Pons (tissue), 1 donor: ENCODE measurements at regions not wholly inside any gene's neighbourhood (a gene's known extent, or its start where the extent isn't known, plus 50 kb on each side); places are given as distances from the start of the nearest gene placed in this dataset.

Experiments used
- DNase-seq: peaks from one replicate; pipeline ENCODE4 v3.0.0-alpha.2; 2016; ENCODE audit warnings: low spot score

DNA sequence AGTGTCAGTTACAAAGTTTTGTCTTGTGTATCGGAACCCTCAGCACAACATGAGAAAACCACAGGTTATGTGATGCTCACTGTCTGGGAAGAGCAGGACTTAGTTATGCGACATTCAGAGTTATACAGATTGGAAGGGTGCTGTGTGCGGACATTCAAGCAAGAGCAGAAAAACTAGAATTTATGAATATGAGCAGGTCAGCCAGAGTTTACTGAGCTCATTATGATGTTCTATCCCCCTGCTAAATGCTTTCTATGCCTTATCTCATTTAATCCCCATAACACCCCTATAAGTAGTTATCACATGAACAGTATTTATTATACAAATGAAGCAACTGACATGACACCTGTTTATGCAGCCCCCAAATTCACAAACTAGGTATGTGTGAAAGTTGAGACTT, 1083.2 kb downstream of the FLRT2 start:
- no peak for DNase-seq

- DNase-seq = no peak
Observed at GRCh38 chr14:86604561-86604960, 1074.6 kb downstream of the FLRT2 start.

DNA sequence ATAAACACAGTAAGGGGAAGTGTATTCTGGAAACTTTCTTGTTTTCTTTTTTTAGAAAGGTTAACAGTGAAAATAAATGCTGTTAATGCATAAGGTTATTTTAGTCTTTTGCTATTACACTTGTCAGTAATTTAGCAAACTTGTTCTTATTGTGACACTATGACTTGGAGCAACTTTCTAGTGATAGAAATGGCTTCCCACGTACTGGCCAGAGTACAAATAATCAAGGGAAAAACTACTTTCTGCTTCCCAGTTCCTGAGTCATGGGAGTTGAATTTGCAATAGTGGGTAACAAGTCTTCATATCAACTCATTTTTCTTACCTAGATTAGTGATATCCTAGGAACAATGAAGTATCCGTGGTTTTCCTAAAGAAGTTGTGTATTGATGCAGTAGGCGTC, 1072.3 kb downstream of the FLRT2 start:
- no peak for DNase-seq

- DNase-seq = no peak
Observed at GRCh38 chr14:86601813-86602212, 1071.9 kb downstream of the FLRT2 start.

GRCh38 chr14:86597279-86597678, 1067.3 kb downstream of the FLRT2 start:
- DNase-seq = no peak

- DNase-seq = no peak
Observed at GRCh38 chr14:86596024-86596423, 1066.1 kb downstream of the FLRT2 start.

- DNase-seq = no peak
Observed at GRCh38 chr14:86575141-86575540, 1045.2 kb downstream of the FLRT2 start.

DNA sequence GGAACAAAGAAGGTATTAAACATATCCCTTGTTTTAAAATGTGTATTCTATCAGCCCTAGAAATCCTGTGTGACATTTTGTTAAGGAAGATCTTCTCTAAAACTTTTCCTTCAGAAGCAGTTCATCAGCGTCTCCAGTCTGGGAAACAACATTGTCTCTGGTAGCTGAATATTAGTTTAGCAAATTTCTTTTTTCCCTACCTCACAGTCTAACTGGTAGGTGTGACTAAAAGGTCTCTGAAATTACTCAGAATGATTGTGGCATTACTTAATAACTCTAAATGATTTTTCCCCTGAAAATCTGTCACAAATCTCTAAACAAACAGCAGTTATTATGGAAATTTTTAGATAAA, 1044.8 kb downstream of the FLRT2 start:
- no peak for DNase-seq

GRCh38 chr14:86574051-86574777, 1044.3 kb downstream of the FLRT2 start:
- no peak for DNase-seq

DNA sequence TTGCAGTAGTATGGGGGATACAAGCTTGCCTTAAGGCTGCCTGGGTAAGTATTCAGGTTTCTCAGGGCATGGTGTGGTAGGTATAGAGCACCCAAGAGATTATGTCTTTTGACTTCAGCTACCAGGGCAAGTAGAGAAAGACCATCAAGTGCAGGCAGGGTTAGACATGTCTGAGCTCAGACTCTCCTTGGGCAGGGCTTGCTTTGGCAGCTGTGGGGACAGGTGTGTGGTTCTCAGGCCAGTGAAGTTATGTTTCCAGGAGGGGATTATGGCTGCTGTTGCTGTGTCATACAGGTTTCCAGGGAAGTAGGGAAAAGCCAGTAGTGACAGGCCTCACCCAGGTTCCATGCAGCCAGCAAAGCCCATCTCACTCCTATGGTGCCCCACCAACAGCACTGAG, 1040.4 kb downstream of the FLRT2 start:
- no peak for DNase-seq

DNA sequence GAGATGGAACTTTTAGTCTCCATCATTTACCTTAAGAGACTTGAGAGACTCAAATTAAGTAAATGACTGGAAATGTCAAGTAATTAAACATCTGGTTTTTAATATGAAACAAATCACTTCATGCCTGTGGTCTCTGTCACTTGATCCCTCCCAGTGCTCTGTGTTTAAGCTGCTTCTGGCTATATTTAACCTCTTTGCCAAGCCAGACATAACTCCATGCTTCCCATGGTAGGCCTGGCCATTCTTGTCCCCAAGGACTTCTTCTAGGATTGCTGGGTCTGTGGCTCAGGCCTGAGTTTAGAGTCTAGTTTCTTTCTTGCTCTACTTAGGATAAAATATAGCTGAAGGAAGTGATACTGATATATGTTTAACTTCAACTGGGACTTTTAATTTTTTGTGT, 1013.6 kb downstream of the FLRT2 start:
- DNase-seq = no peak

DNA sequence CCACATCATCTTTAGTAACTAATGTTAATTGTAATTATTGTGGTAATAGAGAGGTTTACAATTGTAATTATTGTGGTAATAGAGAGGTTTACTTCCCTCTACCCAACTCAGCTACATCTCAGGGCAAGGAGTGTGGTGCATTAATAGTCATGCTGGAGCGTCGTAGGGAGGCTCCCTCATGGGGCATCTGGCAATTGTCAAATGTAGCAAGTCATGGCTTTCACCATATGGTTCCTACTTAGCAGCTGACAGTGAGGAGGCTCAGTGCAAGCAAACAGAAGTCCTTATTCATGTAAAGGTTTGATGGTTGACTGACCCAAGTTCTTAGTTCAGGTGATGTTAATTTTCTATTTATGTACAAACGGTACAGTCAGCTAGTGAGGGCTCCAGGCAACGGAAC, 1012.0 kb downstream of the FLRT2 start:
- DNase-seq = no peak

DNA sequence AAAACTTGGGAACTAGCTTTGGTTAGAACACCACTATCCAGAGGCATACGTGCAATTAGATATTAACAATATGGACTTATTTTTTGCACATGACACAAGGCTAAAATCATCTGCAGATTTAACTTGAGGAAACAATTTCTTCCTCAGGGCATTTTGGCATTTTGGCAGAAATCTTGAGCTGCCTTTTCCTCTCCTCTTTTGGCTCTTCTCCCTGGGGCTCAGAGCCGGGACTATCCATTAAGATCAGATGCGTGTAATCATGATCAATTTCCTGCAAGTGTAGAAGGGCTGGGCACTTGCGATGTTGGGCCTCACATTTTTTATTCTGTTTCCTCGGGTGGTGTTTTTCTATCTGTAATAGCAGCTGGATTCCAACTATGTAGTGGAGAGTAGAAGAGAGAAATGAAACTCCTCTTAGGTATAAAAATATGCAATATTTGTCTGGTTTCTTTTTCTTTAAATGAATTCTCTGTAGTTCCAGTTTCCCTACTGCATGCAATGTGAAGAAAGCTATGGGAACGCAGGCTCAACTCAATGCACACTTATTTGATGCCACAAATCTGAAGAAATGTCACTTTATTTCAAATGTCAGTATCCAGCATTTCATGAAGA, 1010.8 kb downstream of the FLRT2 start:
- no peak for DNase-seq

- no peak for DNase-seq
Observed at GRCh38 chr14:86539361-86540070, 1009.6 kb downstream of the FLRT2 start.

- DNase-seq = no peak
Observed at GRCh38 chr14:86533834-86534233, 1003.9 kb downstream of the FLRT2 start.

GRCh38 chr14:86532219-86532618, 1002.3 kb downstream of the FLRT2 start:
- DNase-seq = no peak

DNA sequence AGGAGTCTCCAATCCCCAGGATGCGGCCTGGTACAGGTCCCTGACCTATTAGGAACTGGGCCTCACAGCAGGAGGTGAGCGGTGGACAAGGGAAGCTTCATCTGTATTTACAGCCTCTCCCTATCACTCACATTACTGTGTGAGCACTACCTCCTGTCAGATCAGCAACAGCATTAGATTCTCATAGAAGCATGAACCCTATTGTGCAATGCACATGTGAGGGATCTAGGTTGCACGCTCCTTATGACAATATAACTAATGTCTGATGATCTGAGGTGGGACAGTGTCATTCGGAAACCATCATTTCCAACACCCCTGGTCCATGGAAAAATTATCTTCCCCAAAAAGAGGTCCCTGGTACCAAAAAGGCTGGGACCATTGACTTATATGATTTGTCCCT, 1000.5 kb downstream of the FLRT2 start:
- no peak for DNase-seq

DNA sequence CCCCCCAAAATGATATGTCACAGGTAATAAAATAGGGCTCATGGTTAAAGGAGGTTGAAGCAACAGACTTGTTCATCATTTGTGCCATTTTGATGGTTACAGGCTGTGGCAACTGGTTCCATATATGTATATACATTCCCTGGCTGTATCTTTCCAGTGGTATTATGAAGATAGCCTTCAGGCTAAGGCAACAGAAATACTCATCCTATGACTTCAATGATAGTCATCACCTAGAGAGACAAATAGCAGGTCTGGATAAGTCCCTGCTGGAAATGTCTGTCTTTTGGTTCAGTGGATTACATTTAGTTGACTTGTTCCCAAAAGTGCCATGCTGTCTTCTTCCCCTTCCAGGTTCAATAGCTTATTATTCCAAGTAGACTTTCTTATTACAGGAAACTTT, 997.4 kb downstream of the FLRT2 start:
- no peak for DNase-seq

- no peak for DNase-seq
Observed at GRCh38 chr14:86525673-86526072, 995.7 kb downstream of the FLRT2 start.

GRCh38 chr14:86521843-86522242, 991.9 kb downstream of the FLRT2 start:
- DNase-seq = no peak

DNA sequence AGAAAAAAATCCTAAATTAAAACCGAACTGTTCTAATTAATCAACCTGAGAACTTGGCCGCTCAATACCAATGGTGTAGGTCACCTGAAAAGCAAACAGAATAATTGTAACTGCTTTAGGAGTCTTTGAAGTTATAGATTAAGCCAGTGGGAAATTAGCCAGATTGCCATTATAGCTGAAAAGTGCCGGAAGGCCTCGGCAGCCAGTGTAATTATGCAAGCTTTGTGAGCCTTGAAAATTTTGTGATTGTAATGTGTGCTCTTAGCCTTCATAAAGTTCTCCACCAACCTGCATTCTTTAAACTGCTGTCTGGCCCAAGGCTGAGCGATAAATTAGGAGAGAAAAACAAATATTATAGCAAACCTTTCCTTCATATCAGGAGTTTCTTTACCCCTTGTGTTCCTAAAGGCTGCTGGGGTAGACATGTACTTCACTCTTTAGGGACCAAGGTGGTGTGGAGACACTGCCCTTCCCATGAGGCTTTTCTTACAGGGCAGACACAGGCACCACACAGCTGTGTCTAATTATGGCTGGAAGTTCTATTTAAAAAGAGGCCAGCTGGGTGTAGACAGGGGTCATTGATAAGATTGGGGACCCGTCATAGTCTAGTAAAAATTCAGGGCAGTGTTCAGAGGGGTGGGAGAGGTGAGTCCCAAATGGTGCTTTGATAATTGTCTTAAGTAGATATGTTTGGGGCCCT, 991.2 kb downstream of the FLRT2 start:
- DNase-seq = no peak

DNA sequence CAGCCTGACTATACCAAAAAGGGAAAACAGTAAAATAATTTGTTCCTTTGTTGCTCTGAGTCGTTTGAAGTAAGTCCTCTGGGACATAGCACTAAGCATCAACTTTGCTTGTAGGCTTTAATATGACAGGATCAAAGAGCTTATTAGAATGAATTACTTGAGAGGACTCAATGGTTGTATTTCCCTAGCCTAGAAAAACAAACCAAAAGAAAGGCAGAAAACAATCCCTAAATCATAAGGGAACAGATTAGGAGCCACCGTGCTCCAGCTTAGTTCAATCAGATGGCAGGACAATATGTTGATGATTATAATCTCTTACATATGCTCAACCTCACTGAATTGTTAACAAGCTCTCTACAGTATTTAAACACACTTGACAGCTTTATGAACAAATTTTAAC, 988.4 kb downstream of the FLRT2 start:
- no peak for DNase-seq

DNA sequence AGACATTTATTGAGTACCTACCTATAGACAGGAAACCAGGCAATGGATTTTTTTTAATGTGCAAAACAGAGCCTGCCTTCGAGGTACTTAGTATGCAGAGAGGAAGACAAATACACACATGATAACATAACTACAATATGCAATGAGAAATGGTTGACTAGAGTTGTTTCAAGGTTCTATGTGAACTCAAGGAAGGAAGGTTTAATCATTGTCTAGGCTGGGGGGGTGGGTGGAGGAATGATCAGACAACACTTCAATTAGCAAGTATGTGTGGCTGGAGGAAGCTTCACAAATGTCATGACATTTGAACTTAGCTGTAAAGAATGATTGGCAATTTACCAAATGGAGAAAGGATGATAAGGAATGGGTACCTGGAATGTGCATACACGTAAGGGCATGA, 985.3 kb downstream of the FLRT2 start:
- no peak for DNase-seq
